ENCODE measurements at regions not wholly inside any gene's neighbourhood (a gene's known extent, or its start where the extent isn't known, plus 50 kb on each side); places are given as distances from the start of the nearest gene placed in this dataset.

DNA sequence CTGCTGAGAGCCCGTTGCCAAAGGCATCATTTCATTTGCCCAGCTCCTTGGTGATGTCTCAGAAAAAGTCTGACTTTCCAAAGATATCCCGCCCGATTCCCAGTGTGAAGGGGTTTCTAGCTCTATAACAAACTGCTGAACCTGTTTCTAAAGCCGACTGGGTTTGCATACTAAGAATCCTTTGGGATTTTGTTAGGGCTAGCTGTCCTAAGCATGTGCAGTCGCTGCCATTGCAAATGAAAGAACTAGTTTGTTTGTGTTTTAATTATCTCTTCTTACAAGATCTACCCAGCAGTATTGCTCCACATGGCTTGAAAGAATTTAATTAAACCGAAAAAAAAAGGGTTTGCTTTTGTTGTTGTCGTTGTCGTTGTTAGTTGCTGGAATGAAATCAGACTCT lies 476.6 kb downstream of the GATA3 start:
- dilution Hi-C loops (cut with MboI; ENCODE audit: extremely low pct_ligation_motif_present, low sequenced_read_pairs) (no loop called here), intact Hi-C loops (cut with micrococcal nuclease) (no loop called here)
- POLR2A ChIA-PET: no interaction called here
- H3K27ac ChIP-seq (ENCODE audit: insufficient read depth, low read depth, low read length): no peak overlapping the region
- no peaks in the 10 kb centered on the region for H3K4me1 ChIP-seq (ENCODE audit: control insufficient read depth, extremely low read depth, insufficient read depth, low read length)
- TF ChIP-seq, protein P1, sequence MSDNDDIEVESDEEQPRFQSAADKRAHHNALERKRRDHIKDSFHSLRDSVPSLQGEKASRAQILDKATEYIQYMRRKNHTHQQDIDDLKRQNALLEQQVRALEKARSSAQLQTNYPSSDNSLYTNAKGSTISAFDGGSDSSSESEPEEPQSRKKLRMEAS (IDR thresholded peaks at IDR 0.05; ENCODE audit: insufficient read depth, insufficient read length): no peak
- TF ChIP-seq JUN (IDR thresholded peaks at IDR 0.05; ENCODE audit: borderline replicate concordance, insufficient read depth, insufficient read length, low read depth) (no peak), EZH2 (IDR thresholded peaks at IDR 0.05; ENCODE audit: borderline replicate concordance, low read depth, low read length, severe bottlenecking) (no peak), FOS (IDR thresholded peaks at IDR 0.05; ENCODE audit: borderline replicate concordance, insufficient read depth, low read length) (no peak), POLR2A (IDR thresholded peaks at IDR 0.05; ENCODE audit: low read depth, low read length) (no peak), MYC (IDR thresholded peaks at IDR 0.05; ENCODE audit: low read depth, low read length) (no peak), GATA2 (IDR thresholded peaks at IDR 0.05; ENCODE audit: insufficient read depth, insufficient read length, low read depth, low read length) (no peak), POLR2AphosphoS5 (IDR thresholded peaks at IDR 0.05; ENCODE audit: insufficient read depth, low read depth, low read length) (no peak)
- TF ChIP-seq, protein P2, sequence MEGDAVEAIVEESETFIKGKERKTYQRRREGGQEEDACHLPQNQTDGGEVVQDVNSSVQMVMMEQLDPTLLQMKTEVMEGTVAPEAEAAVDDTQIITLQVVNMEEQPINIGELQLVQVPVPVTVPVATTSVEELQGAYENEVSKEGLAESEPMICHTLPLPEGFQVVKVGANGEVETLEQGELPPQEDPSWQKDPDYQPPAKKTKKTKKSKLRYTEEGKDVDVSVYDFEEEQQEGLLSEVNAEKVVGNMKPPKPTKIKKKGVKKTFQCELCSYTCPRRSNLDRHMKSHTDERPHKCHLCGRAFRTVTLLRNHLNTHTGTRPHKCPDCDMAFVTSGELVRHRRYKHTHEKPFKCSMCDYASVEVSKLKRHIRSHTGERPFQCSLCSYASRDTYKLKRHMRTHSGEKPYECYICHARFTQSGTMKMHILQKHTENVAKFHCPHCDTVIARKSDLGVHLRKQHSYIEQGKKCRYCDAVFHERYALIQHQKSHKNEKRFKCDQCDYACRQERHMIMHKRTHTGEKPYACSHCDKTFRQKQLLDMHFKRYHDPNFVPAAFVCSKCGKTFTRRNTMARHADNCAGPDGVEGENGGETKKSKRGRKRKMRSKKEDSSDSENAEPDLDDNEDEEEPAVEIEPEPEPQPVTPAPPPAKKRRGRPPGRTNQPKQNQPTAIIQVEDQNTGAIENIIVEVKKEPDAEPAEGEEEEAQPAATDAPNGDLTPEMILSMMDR (IDR thresholded peaks at IDR 0.05; ENCODE audit: extremely low read depth in 1 of 2, insufficient read depth in 1 of 2, low read depth in 1 of 2, low read length in 2 of 2): no peak
- no peaks in the 10 kb centered on the region for H3K9me3 ChIP-seq (replicated peaks; ENCODE audit: control insufficient read depth, insufficient read depth, low read length)
- no peaks in the 10 kb centered on the region for H3K36me3 ChIP-seq (ENCODE audit: control insufficient read depth in 2 of 2, extremely low read depth in 1 of 2, insufficient read depth in 2 of 2, low read length in 2 of 2)
- no TSS peak for BruUV-seq (replicated peaks)
- H3K9me1 ChIP-seq (replicated peaks; ENCODE audit: control insufficient read depth, extremely low read depth, insufficient read depth, low read length): no peaks in the 10 kb centered on the region
- CTCF ChIA-PET: interaction anchor here (0.7 kb wide), 1 partner anchor 659 kb away, joined by 3 read pairs; no protein-coding TSS in a partner anchor
- no peak overlapping the region for H2AFZ ChIP-seq (ENCODE audit: low read depth, low read length)
- FAIRE-seq (no peak), DNase-seq (ENCODE audit: low read depth, low spot score) (no peak)
- H3K27me3 ChIP-seq (ENCODE audit: control insufficient read depth in 2 of 2, insufficient read depth in 2 of 2, low read length in 2 of 2): no peaks in the 10 kb centered on the region
- H4K20me1 ChIP-seq (replicated peaks; ENCODE audit: control insufficient read depth, extremely low read depth, insufficient read depth, low read length): no peaks in the 10 kb centered on the region
- no peak overlapping the region for H3K9ac ChIP-seq (replicated peaks; ENCODE audit: extremely low read depth, insufficient read depth, low read length)
- H3K4me3 ChIP-seq (replicated peaks in 1 of 3; ENCODE audit: insufficient read depth in 1 of 3, low read depth in 1 of 3, low read length in 3 of 3): no peak overlapping the region
- H3K79me2 ChIP-seq (ENCODE audit: control insufficient read depth, insufficient read depth, low read length): no peaks in the 10 kb centered on the region
- H3K4me2 ChIP-seq (ENCODE audit: insufficient read depth, low read length): no peak overlapping the region

Measured in endothelial cell of umbilical vein (primary cell).